Ureter (tissue), 1 donor: ENCODE measurements at regions not wholly inside any gene's neighbourhood (a gene's known extent, or its start where the extent isn't known, plus 50 kb on each side); places are given as distances from the start of the nearest gene placed in this dataset.
"Not testable (repeated sequence)": the region's sequence is repeated elsewhere in the genome, so short reads cannot be mapped to it uniquely, and the experiment has no call there.

ENCODE experiments used
- DNase-seq: peaks from one replicate; pipeline ENCODE4 v3.0.0-alpha.2; 2020; ENCODE audit warnings: low spot score
- donor health status: DM: yes; HTN: yes; CAD: no.

- no peak for DNase-seq
These were observed 831.7 kb downstream of the SEMA5A start for GRCh38 chr5:8714198-8714597.

GRCh38 chr5:8714861-8715260, 831.0 kb downstream of the SEMA5A start:
- no peak for DNase-seq

GRCh38 chr5:8719796-8720195, 826.1 kb downstream of the SEMA5A start:
- no peak for DNase-seq

- DNase-seq, result no peak
These were observed 825.4 kb downstream of the SEMA5A start for GRCh38 chr5:8720506-8720905.

GRCh38 chr5:8721536-8721935, 824.3 kb downstream of the SEMA5A start:
- DNase-seq, result no peak

- no peak for DNase-seq
These were observed 819.4 kb downstream of the SEMA5A start for GRCh38 chr5:8726383-8727036.

- DNase-seq, result no peak
These were observed 818.5 kb downstream of the SEMA5A start for GRCh38 chr5:8727396-8727795.

- no peak for DNase-seq
These were observed 816.4 kb downstream of the SEMA5A start for GRCh38 chr5:8729437-8729836.

GRCh38 chr5:8730194-8730593, 815.7 kb downstream of the SEMA5A start:
- DNase-seq, result no peak

GRCh38 chr5:8731110-8731509, 814.8 kb downstream of the SEMA5A start:
- not testable (repeated sequence) for DNase-seq

GRCh38 chr5:8740595-8740994, 805.3 kb downstream of the SEMA5A start:
- no peak for DNase-seq

GRCh38 chr5:8749556-8749955, 796.3 kb downstream of the SEMA5A start:
- DNase-seq, result no peak

- DNase-seq, result no peak
These were observed 795.8 kb downstream of the SEMA5A start for GRCh38 chr5:8750100-8750499.

- no peak for DNase-seq
These were observed 793.9 kb downstream of the SEMA5A start for GRCh38 chr5:8751971-8752370.

- DNase-seq, result no peak
These were observed 793.3 kb downstream of the SEMA5A start for GRCh38 chr5:8752595-8752994.

- DNase-seq, result no peak
These were observed 789.3 kb downstream of the SEMA5A start for GRCh38 chr5:8756498-8757084.

- DNase-seq, result no peak
These were observed 780.0 kb downstream of the SEMA5A start for GRCh38 chr5:8765886-8766285.

- DNase-seq, result no peak
These were observed 779.4 kb downstream of the SEMA5A start for GRCh38 chr5:8766448-8766847.

GRCh38 chr5:8767111-8767510, 778.8 kb downstream of the SEMA5A start:
- no peak for DNase-seq

- no peak for DNase-seq
These were observed 778.1 kb downstream of the SEMA5A start for GRCh38 chr5:8767746-8768145.

- DNase-seq, result no peak
These were observed 776.2 kb downstream of the SEMA5A start for GRCh38 chr5:8769631-8770030.

GRCh38 chr5:8770431-8770830, 775.4 kb downstream of the SEMA5A start:
- no peak for DNase-seq

- DNase-seq, result no peak
These were observed 772.7 kb downstream of the SEMA5A start for GRCh38 chr5:8773046-8773615.

GRCh38 chr5:8784692-8785091, 761.2 kb downstream of the SEMA5A start:
- no peak for DNase-seq
